ENCODE measurements at regions not wholly inside any gene's neighbourhood (a gene's known extent, or its start where the extent isn't known, plus 50 kb on each side); places are given as distances from the start of the nearest gene placed in this dataset.

DNA sequence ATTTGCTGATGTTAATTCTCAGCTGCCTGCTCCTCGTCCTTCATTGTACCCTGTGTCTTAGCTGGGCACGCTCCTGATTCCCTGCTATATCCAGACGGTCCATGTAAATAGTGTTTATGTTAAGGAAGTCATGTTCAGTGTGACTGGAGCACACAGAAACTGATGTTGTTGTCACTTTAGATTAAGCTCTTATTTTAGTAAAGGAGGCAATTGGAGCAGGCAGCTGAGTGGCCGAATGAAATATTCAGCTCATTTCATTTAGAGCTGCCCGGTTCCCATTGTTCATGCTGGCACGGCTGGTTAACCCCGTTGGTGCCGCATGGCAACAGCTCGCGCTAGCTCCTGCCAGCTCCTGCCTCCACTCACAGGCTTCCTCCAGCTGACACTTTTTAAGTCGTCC lies 446.8 kb upstream of the SOX5 start:
- no peak for ATAC-seq (ENCODE audit: low FRiP score)
- TF ChIP-seq, protein P1, sequence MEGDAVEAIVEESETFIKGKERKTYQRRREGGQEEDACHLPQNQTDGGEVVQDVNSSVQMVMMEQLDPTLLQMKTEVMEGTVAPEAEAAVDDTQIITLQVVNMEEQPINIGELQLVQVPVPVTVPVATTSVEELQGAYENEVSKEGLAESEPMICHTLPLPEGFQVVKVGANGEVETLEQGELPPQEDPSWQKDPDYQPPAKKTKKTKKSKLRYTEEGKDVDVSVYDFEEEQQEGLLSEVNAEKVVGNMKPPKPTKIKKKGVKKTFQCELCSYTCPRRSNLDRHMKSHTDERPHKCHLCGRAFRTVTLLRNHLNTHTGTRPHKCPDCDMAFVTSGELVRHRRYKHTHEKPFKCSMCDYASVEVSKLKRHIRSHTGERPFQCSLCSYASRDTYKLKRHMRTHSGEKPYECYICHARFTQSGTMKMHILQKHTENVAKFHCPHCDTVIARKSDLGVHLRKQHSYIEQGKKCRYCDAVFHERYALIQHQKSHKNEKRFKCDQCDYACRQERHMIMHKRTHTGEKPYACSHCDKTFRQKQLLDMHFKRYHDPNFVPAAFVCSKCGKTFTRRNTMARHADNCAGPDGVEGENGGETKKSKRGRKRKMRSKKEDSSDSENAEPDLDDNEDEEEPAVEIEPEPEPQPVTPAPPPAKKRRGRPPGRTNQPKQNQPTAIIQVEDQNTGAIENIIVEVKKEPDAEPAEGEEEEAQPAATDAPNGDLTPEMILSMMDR (IDR thresholded peaks at IDR 0.05): no peak
- DNase-seq (ENCODE audit: low spot score): no peak

DNA sequence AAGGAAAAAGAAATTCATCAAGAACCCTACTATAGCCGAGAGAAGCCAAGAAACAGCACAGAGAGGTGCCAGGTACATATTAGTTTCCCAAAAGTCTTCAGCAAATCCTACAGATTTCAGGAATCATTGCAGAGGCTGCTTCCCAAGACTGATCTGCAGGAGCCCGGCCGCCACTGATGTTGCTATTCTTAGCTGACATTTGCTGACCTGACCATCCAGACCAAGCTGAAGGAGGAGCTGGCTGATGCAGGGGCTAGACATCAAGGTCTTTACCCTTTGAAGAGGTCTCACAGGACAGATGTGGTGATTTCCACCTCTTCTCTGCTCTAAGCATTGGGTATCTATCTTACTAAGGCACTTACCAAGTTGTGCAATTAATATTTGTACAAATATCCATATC lies 444.8 kb upstream of the SOX5 start:
- TF ChIP-seq, protein P1 (IDR thresholded peaks at IDR 0.05): no peak
- no peak for ATAC-seq (ENCODE audit: low FRiP score)
- DNase-seq (ENCODE audit: low spot score): no peak

DNA sequence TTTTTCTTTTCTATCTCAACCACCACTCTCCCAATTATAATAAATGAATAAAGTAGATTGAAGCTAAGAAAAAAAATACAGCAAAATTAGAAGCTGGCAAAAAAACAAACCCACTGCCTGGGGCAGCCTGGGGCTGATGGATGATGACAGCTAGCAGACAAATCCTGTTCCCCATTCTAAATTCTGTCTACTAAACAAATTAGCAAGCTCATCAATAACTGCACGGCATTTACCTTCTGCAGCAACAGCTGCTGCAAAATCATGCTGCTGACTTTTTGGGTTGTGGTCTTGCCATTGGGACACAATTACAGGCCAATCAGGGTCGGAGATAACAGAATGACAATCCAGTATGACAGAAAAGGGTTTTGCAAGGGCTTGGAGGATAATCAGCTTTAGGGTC lies 443.6 kb upstream of the SOX5 start:
- TF ChIP-seq, protein P1 (IDR thresholded peaks at IDR 0.05): no peak
- no peak for ATAC-seq (ENCODE audit: low FRiP score)
- DNase-seq (ENCODE audit: low spot score): no peak

DNA sequence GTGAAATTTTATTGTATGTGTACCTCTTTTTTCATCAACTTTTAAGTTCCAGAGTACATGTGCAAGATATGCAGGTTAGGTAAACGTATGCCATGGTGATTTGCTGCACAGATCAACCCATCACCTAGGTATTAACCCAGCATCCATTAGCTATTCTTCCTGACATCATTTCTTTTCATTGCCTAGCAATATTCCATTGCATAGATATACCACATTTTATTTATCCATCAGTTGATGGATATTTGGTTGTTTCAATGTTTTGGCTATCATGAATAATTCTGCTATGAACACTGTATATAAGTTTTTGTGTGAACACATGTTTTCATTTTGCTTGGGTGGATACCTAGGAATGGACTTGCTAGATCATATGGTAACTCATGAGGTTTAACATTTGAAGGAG lies 439.9 kb upstream of the SOX5 start:
- DNase-seq (ENCODE audit: low spot score) (no peak), ATAC-seq (ENCODE audit: low FRiP score) (no peak)
- TF ChIP-seq, protein P1 (IDR thresholded peaks at IDR 0.05): no peak

DNA sequence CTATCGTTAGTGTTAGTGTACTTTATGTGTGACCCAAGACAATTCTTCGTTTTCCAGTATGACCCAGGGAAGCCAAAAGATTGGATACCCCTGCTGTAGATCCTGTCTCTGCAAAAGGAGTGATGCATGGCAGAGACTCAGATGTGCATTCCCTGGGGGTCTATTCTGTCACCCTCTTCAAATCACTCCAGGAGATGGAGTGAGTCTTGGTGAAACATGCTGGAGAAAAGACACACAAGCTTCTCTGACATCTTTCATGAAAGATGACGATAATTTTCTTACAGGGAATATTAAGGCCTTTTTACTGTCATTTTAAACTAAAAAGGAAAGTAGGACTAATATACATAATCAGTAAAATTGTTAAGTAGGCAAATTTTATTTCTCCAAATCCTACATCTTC lies 437.9 kb upstream of the SOX5 start:
- DNase-seq (ENCODE audit: low spot score): no peak
- TF ChIP-seq, protein P1 (IDR thresholded peaks at IDR 0.05): no peak
- ATAC-seq (ENCODE audit: low FRiP score): no peak

DNA sequence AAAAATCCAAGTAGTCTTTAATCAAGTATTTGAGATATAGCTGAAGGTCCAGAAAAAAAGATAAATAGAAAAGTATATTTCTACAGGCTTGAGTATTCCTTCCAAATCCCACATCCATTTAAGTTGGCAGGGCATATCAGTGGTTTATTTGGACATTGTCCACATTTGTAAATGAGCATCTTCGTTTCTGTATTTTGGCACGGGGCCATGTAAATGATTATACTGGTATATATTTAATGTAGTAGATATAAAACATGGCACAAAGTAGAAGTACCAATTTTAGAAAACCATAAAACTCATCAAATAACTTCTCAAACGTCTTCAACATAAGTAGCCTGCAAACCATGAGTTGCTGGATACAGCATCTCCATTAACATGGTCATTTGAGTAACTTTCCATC lies 437.4 kb upstream of the SOX5 start:
- no peak for ATAC-seq (ENCODE audit: low FRiP score)
- TF ChIP-seq, protein P1 (IDR thresholded peaks at IDR 0.05): no peak
- no peak for DNase-seq (ENCODE audit: low spot score)

DNA sequence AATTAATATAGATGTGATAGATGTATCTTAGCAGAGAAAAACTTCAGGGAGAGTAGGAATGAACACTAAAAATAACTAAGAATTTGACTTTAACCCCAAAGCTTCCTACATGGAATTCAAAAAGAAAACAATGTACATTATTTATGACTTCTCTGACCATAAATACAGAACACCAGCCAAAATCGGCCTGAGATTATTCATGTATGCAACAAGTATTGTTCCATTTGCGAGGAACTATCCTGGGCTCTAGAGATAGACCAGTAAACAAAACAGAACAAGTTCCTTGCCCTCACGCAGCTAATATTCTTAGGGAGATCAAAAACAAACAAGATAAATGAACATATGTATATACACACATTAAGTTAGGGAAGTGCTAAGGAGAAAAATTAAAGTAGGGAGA lies 432.3 kb upstream of the SOX5 start:
- ATAC-seq (ENCODE audit: low FRiP score) (no peak), DNase-seq (ENCODE audit: low spot score) (no peak)
- TF ChIP-seq, protein P1 (IDR thresholded peaks at IDR 0.05): no peak

Measured in omental fat pad (tissue), 3 donors.